Activated CD4-positive, alpha-beta T cell treated with anti-CD3 and anti-CD28 coated beads for 24 hours (primary cell): ENCODE measurements at regions not wholly inside any gene's neighbourhood (a gene's known extent, or its start where the extent isn't known, plus 50 kb on each side); places are given as distances from the start of the nearest gene placed in this dataset.

Source experiments
- DNase-seq, 2 donors: peaks; one replicate each; pipeline ENCODE4 v3.0.0-alpha.2; 2020; ENCODE audit warnings: low read depth in 2 of 2

GRCh38 chr15:47565949-47566348 lies 151.4 kb upstream of the SEMA6D start:
- DNase-seq, result no peak

GRCh38 chr15:47566610-47567009 lies 150.7 kb upstream of the SEMA6D start:
- no peak for DNase-seq

GRCh38 chr15:47568030-47568429 lies 149.3 kb upstream of the SEMA6D start:
- DNase-seq, result no peak

- DNase-seq, result no peak
Observed at GRCh38 chr15:47570044-47570443, 147.3 kb upstream of the SEMA6D start.

GRCh38 chr15:47570451-47570850 lies 146.9 kb upstream of the SEMA6D start:
- DNase-seq, result no peak

- no peak for DNase-seq
Observed at GRCh38 chr15:47570881-47571640, 146.2 kb upstream of the SEMA6D start.

- DNase-seq, result no peak
Observed at GRCh38 chr15:47573673-47574072, 143.6 kb upstream of the SEMA6D start.

- no peak for DNase-seq
Observed at GRCh38 chr15:47577000-47577399, 140.3 kb upstream of the SEMA6D start.

- DNase-seq, result no peak
Observed at GRCh38 chr15:47577461-47577860, 139.8 kb upstream of the SEMA6D start.

GRCh38 chr15:47582233-47582632 lies 135.1 kb upstream of the SEMA6D start:
- no peak for DNase-seq

- no peak for DNase-seq
Observed at GRCh38 chr15:47584316-47584715, 133.0 kb upstream of the SEMA6D start.

- no peak for DNase-seq
Observed at GRCh38 chr15:47586653-47587224, 130.6 kb upstream of the SEMA6D start.

- no peak for DNase-seq
Observed at GRCh38 chr15:47587940-47588802, 129.1 kb upstream of the SEMA6D start.

- DNase-seq, result no peak
Observed at GRCh38 chr15:47588958-47589357, 128.3 kb upstream of the SEMA6D start.

GRCh38 chr15:47598996-47599395 lies 118.3 kb upstream of the SEMA6D start:
- DNase-seq, result no peak

- no peak for DNase-seq
Observed at GRCh38 chr15:47599806-47600205, 117.5 kb upstream of the SEMA6D start.

GRCh38 chr15:47602121-47602520 lies 115.2 kb upstream of the SEMA6D start:
- no peak for DNase-seq

- DNase-seq, result no peak
Observed at GRCh38 chr15:47603026-47603425, 114.3 kb upstream of the SEMA6D start.

- DNase-seq, result no peak
Observed at GRCh38 chr15:47607695-47608094, 109.6 kb upstream of the SEMA6D start.

- no peak for DNase-seq
Observed at GRCh38 chr15:47609693-47610092, 107.6 kb upstream of the SEMA6D start.

GRCh38 chr15:47610736-47611135 lies 106.6 kb upstream of the SEMA6D start:
- no peak for DNase-seq

GRCh38 chr15:47614360-47615011 lies 102.8 kb upstream of the SEMA6D start:
- DNase-seq, result no peak
